Esophagus (tissue), 2 donors: ENCODE measurements at regions not wholly inside any gene's neighbourhood (a gene's known extent, or its start where the extent isn't known, plus 50 kb on each side); places are given as distances from the start of the nearest gene placed in this dataset.

Experiments
- H3K27ac ChIP-seq, 2 donors: one replicate each; pipeline ENCODE4 v1.5.1; 2013; ENCODE audit warnings: low read depth in 2 of 2, mild to moderate bottlenecking in 2 of 2, inconsistent platforms in 1 of 2, low read length in 1 of 2, moderate library complexity in 1 of 2
- H3K27me3 ChIP-seq, 2 donors: one replicate each; pipeline ENCODE4 v1.6.1; 2013; ENCODE audit warnings: low read length in 2 of 2, control low read depth in 1 of 2, mild to moderate bottlenecking in 1 of 2; ENCODE audit not compliant: insufficient read depth in 2 of 2, control insufficient read depth in 1 of 2
- H3K36me3 ChIP-seq, 2 donors: one replicate each; pipeline ENCODE4 v1.6.1; 2013; ENCODE audit warnings: low read length in 1 of 2; ENCODE audit not compliant: control insufficient read depth in 2 of 2, insufficient read depth in 2 of 2
- H3K4me1 ChIP-seq, 2 donors: one replicate each; pipeline ENCODE4 v1.6.1; 2013; ENCODE audit warnings: low read length in 1 of 2; ENCODE audit not compliant: control insufficient read depth in 2 of 2, insufficient read depth in 2 of 2
- H3K4me3 ChIP-seq, 2 donors: one replicate each; pipeline ENCODE4 v1.5.1; 2013; ENCODE audit warnings: low read length in 2 of 2, mild to moderate bottlenecking in 2 of 2, low read depth in 1 of 2, moderate library complexity in 1 of 2
- H3K9me3 ChIP-seq, 2 donors: one replicate each; pipeline ENCODE4 v1.6.1; 2013; ENCODE audit warnings: mild to moderate bottlenecking in 2 of 2, low read depth in 1 of 2, low read length in 1 of 2, moderate library complexity in 1 of 2; ENCODE audit not compliant: control insufficient read depth in 2 of 2, insufficient read depth in 1 of 2
- WGBS, 2 donors: extraction: QIAGEN DNeasy Blood & Tissue Kit; methylation state at CpG; one replicate each; pipeline ENCODE4 v1.1.7; 2013; 5-methylcytosine and 5-hydroxymethylcytosine counted together
- donor health status: healthy with polysubstance abuse.
- donor health status: Bipolar disorder and iron deficiency.

DNA sequence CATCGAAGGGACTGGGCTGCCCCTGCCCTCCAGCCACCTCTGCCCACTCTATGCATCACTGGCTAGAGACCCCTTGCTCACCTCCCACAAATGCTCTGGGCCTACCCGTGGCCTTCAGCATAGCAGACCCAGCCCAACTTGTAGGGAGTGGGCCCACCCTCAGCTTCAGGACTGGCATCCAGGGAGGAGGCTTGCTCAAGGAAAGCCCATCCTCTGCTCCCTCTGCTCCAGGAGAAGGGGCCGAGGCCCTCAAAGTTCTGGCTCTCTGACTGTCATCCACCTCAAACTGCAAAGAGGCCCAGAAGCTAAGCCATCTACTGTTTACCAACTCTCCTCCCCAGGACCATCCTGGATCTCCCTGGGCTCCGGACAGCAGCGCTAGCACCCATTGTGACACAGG, 84.5 kb downstream of the C5orf15 start:
- Histone ChIP-seq H3K4me1 (no peaks in the 10 kb centered on the region), H3K27me3 (no peaks in the 10 kb centered on the region)
- 86 to 95% methylated on average over 5 of the region's 5 CpGs for WGBS, 2 donors

DNA sequence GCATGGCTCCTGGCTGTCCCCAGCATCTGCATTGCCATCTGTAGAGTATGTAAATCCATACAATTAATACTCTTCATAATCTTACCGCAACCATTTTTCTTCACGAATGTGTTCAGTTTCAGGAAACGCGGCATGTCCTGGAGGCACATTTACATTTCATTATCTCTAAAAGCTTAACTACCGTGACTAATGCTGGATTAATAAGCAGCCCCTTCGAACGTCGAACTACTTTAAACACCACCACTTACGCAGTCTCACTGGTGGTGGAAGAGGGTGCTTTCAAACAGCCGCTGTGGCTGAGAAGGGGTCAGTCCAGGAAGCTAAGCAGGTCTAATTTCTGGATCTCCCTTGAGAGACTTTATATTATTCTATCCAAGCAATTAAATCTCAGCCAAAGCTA, 85.6 kb downstream of the C5orf15 start:
- WGBS, 2 donors: 63 to 67% methylated on average over 10 of the region's 10 CpGs
- H3K4me1 ChIP-seq: no peaks in the 10 kb centered on the region
- H3K27me3 ChIP-seq: no peaks in the 10 kb centered on the region
- H3K36me3 ChIP-seq: no peaks in the 10 kb centered on the region
- H3K4me3 ChIP-seq: no peak overlapping the region
- H3K9me3 ChIP-seq: no peaks in the 10 kb centered on the region
- H3K27ac ChIP-seq: no peak overlapping the region

More for the DNA sequence above, 84.5 kb downstream of the C5orf15 start:
- Histone ChIP-seq H3K4me3 (no peak overlapping the region), H3K9me3 (no peaks in the 10 kb centered on the region), H3K27ac (no peak overlapping the region), H3K36me3 (no peaks in the 10 kb centered on the region)

DNA sequence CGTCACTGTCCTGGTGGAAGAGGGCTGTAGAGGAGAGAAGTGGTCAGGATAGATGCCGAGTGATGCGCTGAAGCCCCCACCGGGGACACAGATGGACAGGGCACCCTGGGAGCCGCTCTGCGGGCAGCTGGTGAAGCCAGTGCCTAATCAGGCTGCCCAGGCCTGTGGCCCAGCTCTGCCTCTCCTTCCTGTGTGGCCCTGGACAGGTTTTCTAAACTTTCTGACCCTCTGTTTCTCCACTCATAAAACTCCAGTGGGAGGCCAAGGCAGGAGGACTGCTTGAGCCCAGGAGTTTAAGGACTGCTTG, 86.1 kb downstream of the C5orf15 start:
- Histone ChIP-seq H3K9me3 (no peaks in the 10 kb centered on the region), H3K27me3 (no peaks in the 10 kb centered on the region), H3K4me3 (no peak overlapping the region), H3K36me3 (no peaks in the 10 kb centered on the region), H3K4me1 (no peaks in the 10 kb centered on the region), H3K27ac (no peak overlapping the region)
- 84 to 92% methylated on average over 6 of the region's 6 CpGs for WGBS, 2 donors

DNA sequence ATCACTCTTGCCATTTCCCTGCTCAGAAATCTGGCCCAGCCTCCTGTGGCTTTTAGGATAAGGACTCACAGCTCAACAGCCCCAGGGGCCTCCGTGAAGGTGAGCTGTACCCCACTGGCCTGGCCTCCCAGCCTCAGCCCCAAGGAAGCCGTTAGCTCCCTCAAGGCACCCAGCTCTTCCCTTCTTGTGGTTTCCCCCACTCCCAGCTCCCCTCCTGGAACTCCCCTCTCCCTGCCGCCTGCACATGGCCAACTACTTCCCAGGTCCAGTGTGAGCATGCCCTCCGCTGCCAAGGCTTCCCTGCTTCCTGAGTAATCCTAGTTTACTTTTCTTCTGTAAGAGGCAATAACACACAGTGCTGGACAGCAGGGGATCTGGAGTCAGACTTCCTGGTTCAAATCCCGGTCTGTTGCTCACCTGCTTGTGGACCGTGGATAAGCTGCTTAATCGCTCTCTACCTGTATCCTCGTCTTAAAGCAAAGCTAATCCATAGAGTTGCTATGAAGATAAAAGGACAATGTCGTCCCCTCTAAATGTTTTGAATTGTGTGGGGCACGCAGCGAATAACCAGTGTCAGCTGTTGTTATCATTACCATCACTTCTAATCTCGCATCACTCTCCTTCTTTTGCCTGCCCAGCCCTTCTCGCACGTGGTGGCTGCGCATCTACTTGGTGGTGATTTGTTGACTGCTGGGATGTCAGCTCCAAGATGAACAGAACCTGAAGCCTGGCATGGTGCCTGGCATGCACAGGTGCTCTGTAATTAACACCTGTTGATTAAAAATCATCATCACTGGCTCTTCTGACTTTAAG, 86.6 kb downstream of the C5orf15 start:
- Histone ChIP-seq H3K9me3 (no peaks in the 10 kb centered on the region), H3K27me3 (no peaks in the 10 kb centered on the region), H3K4me3 (no peak overlapping the region), H3K4me1 (no peaks in the 10 kb centered on the region), H3K27ac (no peak overlapping the region), H3K36me3 (no peaks in the 10 kb centered on the region)
- 70 to 71% methylated on average over 15 of the region's 15 CpGs for WGBS, 2 donors

DNA sequence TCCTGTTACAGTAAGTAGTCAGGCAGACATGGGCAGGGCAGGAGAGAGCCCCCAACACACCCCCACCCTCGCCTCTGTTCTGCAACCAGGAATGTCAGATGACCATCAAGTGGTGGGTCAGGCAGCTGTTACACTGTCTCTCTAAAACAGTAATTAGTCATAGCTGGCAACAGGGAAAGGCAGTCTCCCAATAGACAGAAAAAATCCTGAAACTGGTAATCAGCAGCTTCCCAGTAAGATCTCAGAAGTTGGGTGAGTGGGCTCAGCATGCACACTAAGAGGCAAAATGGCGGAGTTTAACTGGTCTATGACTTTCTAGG, 90.2 kb downstream of the C5orf15 start:
- no peak overlapping the region for H3K4me3 ChIP-seq
- H3K27ac ChIP-seq: no peak overlapping the region
- H3K27me3 ChIP-seq: no peaks in the 10 kb centered on the region
- peaks cover 0 to 1% of the 10 kb centered on the region in 2 donors for H3K9me3 ChIP-seq
- no peaks in the 10 kb centered on the region for H3K36me3 ChIP-seq
- H3K4me1 ChIP-seq: no peaks in the 10 kb centered on the region
- WGBS, 2 donors: 89 to 90% methylated on average over 2 of the region's 2 CpGs

DNA sequence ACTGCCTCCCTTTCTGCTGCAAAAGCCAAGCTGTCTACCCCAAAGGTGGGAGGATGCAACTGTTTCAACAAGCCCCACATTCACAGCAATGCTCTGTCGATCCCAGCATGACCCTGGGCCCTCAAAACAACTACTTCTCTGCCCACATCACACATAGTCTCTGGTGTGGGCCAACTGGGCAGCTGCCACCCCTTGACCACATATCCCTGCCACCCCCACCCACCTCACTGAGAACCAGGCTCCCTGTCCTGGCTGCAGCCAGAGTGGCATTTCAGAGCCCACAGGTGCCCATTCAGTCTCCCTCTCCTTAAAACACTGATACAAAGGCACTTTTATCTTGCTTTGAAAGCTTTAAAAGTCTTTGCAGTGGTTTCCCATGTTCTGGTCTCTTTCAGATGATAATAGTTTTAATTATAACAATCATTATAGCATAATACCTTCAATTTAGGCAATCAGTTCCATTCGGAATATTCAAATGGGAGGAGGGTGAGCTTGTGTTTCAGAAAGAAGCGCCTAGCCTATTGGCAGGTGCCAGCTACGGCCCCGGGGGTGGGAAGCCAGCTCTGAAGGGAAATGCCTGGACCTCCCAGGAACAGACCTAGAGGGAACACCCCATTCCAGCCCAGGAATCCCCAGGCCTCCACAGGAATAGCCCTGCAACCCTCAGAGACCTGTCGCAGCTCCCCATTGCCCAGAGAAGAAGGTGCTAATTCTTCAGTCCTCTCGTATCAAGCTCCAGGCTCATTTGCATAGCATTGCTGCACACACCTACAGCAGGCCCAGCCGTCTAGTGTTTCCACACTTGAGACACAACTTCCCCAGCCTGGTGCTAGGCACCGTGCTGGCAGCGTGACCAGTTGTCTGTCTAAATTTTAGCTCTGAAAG, 90.8 kb downstream of the C5orf15 start:
- WGBS, 2 donors: 81 to 85% methylated on average over 10 of the region's 10 CpGs
- Histone ChIP-seq H3K9me3 (peaks cover 0 to 1% of the 10 kb centered on the region in 2 donors), H3K4me1 (no peaks in the 10 kb centered on the region), H3K27ac (no peak overlapping the region), H3K27me3 (no peaks in the 10 kb centered on the region), H3K4me3 (no peak overlapping the region), H3K36me3 (no peaks in the 10 kb centered on the region)

DNA sequence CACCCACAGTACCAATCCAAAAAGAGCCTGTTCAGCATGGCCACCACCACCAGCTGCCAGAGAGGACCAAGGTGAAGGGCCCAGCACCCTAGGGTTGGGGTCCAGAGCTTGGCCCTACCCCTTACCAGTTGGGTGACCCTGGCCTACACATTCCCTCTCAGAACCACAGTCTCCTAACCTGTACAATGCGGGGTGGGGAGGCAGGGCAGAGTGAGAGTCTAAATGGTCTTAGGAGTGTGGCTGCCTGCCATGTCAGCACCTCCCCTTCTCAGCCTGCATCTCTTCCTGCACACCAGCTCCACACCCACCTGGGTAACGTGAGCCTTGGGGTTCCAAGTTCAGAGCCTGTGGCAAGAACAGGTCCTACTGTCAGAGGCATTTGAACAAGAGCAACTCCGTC, 92.2 kb downstream of the C5orf15 start:
- 81 to 84% methylated on average over 3 of the region's 3 CpGs for WGBS, 2 donors
- Histone ChIP-seq H3K27ac (no peak overlapping the region), H3K36me3 (no peaks in the 10 kb centered on the region), H3K27me3 (no peaks in the 10 kb centered on the region), H3K4me3 (no peak overlapping the region), H3K4me1 (no peaks in the 10 kb centered on the region), H3K9me3 (peaks cover 0 to 1% of the 10 kb centered on the region in 2 donors)

DNA sequence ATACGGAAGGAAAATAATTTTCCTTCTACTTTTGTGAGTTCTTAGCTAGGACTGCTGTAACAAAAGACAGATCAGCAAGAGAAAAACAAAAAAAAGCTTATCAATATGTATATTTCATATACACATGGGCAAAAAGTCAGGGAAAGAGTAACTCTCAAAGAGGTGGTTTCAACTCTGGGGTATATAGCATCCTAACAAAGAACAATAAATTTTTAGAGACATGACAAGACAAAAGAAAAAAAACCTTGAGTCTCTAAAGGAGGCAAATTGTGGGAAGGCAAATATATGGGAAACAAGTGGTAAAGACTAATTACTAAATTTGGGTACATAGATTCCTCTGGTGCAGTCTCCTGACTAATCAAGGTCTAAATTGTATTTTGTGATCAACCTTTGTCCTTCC, 93.2 kb downstream of the C5orf15 start:
- no peaks in the 10 kb centered on the region for H3K27me3 ChIP-seq

DNA sequence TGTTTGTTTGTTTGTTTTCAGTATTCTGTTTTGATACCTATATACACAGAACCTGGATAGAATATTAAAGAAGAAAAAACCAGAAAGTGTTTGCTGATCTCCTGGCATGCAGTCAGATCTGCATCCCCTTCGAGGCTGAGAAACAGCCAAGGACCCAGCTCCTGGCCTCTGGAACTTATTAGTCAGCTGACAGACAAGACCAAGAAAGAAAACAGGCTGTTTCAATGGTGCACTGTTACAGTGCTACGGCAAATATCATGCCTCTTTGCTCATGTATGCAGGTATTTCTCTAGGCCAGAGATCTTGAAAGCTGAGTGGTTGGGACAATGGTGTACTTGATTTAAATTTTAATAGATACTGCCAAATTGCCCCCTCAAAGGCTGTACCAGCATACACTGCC, 95.0 kb downstream of the C5orf15 start:
- H3K9me3 ChIP-seq: peaks cover 0 to 1% of the 10 kb centered on the region in 2 donors
- H3K4me3 ChIP-seq: no peak overlapping the region
- H3K27ac ChIP-seq: no peak overlapping the region
- WGBS, 2 donors: 48 to 52% methylated on average over 2 of the region's 2 CpGs
- no peaks in the 10 kb centered on the region for H3K4me1 ChIP-seq
- H3K36me3 ChIP-seq: no peaks in the 10 kb centered on the region
- H3K27me3 ChIP-seq: no peaks in the 10 kb centered on the region

More for the DNA sequence above, 93.2 kb downstream of the C5orf15 start:
- Histone ChIP-seq H3K4me1 (no peaks in the 10 kb centered on the region), H3K36me3 (no peaks in the 10 kb centered on the region), H3K9me3 (peaks cover 0 to 1% of the 10 kb centered on the region in 2 donors), H3K27ac (no peak overlapping the region), H3K4me3 (no peak overlapping the region)
- 98 to 100% methylated on average over 1 of the region's 1 CpG for WGBS, 2 donors

DNA sequence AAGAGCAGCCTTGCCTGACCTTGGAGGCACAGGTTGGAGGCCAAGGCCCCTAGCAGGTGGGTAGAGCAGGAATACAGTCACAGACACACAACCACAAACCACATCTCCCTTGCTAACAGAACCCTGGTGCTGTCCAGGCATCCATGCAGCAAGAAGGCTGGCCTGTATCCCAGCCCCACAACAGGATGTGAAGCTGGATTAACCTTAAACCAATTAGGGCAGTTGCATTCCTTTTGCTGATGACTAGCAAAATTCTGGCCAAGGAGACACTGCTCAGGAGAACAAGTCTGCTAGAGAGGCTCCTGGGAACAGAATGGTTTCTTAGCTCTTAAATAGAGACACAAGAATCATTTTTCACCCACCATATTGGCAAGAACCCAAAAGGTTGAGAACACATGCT, 97.8 kb downstream of the C5orf15 start:
- Histone ChIP-seq H3K27ac (no peak overlapping the region), H3K9me3 (no peaks in the 10 kb centered on the region), H3K4me3 (no peak overlapping the region), H3K27me3 (no peaks in the 10 kb centered on the region), H3K36me3 (no peaks in the 10 kb centered on the region), H3K4me1 (peaks cover 3 to 5% of the 10 kb centered on the region in 2 donors)
